Activated naive CD8-positive, alpha-beta T cell treated with anti-CD3 and anti-CD28 coated beads, Interleukin-2, amount 50 U/mL, for 16 hours (primary cell): ENCODE measurements at regions not wholly inside any gene's neighbourhood (a gene's known extent, or its start where the extent isn't known, plus 50 kb on each side); places are given as distances from the start of the nearest gene placed in this dataset.
"Not testable (repeated sequence)": the region's sequence is repeated elsewhere in the genome, so short reads cannot be mapped to it uniquely, and the experiment has no call there.

Experiments
- DNase-seq: peaks from one replicate; pipeline ENCODE4 v3.0.0-alpha.2; 2020; ENCODE audit warnings: low read depth, low spot score

DNA sequence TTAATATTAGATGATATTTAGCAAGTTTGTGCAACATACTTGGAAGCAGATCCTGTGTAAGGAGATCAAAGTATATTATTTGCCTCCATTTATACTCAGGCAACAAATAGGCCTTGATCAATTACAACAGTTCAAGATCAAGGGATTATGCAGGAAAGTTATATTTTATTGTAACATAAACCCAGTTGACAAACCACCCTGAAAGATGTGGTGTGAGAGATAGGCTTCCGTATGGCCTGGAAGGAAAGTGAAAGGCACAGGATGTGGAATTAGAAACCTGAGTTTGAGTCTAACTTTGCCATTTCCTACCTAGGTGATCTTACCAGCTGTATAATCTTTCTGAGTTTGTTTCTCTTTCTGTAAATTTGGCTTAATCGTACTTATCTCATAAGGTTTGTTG is 284.1 kb downstream of the BMP4 start:
- DNase-seq = no peak

DNA sequence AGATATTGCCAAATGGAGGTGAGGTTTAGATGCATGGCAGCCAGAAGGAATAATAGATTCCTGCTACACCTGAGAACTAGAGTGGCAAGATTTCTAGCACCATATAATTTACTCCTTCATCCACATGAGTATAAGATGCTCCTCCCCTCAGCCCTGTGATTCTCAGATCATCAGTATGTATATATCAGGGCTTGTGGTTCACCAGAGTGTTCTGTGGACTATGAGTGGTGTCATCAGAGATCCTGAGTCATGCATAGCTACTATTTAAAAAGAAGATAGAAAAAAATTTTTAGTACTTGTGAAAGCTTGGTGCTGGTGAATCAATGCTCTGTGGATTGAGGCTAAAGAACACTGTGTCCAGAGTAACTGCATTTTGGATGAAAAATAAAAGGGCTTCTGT is 285.9 kb downstream of the BMP4 start:
- DNase-seq = no peak

DNA sequence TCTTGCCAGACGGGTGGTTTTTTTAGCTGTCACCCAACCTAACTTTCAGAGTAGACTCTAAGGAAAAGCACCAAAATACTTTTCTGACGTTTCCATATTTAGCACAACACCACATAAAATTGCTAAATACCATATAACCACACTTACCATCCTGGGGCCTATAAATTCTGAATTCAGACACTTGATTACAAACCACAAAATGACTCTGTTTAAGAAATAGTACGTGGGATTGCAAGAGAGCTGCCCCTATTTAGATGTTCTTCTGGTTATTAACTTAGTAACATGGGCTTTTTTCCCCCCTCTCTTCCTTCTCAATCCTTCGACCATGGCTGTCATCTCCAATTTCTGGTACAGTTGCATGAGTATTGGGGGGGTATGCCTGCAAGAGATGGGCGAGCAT is 287.7 kb downstream of the BMP4 start:
- no peak for DNase-seq

DNA sequence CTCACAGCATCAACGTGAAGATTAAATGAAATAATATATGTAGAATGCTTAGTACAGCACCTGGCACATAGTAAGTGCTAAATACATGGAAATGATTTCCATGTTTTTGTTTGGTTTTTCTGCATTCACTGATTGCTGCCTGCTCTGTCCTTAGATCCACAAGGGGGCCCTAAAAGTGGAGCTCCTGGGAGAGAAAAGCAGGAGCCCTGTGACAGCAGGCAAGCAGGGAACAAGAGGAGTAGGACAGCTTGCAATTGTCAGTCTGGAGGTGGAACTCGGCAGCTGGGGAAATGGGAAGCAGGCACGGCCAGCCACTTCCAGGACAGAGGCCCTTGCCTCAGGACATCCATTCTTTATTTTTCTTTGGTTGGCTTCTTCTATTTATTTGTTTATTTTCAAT is 292.9 kb downstream of the BMP4 start:
- DNase-seq = no peak

DNA sequence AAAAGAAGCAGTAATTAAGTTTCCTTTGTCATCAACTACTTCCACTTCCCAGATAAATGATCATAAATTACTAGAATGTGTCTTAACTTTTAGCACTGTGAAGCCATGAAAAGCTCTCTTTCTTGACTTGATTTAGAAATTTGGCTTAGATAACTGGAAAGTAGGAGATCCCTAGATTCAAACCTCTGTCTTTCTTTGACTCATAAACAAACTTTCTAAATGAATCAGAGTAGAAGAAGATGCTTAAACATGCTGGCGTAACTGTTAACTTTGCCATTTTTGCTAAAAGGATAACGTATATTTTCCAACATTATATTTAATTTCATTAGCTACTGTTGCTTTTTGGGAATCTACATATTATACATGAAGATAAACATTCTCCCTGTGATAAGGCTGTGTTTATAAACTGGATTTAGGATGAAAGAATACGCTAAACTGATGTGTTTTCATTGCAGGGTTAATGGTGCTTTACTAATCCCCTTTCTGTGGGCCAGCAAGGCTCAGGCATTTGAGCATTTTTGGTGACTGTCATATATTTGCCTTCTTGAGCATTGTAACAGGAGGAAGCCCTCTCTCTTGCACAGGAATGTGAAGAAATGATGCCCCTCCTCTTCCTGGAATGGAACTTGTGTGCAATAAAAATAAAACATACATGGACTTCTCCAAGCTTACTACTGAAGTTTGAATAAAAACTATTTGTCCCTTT is 301.4 kb downstream of the BMP4 start:
- no peak for DNase-seq

DNA sequence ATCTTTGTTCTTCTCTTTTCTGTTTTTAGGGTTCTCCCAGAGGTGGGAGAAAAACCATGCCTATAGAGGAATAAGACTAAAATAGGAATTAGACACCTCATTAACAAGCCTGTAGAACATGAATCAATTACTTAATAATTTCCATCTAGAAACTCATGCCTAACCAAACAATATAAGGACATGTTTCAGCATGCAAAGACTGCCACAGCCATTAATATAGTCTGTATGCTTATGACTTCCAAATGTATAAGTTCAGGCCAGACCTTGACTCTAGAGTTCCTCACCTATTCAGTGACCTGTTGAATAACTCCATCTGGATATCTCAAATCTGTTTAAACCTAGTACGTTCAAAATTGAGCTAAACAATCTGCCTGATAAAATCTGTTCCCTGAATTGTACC is 304.6 kb downstream of the BMP4 start:
- no peak for DNase-seq

DNA sequence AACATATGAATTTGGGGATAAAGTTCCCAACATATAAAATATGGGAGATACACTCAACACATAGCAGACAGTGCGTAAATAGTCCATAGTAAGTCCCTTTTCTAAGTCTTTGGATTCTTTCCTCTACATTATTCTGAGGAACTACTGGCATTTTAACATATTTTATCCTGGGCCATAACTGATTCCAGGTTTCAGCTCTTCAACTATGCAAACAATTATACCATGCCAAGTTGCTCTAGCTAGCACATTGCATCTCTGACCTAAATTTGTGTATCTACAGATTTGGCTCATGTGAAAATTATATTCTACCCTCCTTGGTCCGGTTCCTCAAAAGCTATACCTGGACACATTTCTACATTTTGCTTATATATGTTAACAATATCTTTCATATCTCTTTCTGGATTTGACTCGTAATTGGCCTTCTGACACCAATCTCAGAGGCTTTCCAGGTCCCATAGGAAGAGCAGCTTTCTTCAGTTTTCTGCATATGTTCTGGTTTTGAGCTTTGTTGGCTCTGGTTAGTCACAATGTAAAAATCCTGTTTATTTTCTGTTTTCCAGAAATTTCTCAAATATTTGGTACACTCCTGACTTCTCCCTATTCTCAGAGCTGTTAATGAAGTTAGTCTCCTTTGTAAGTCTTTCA is 305.4 kb downstream of the BMP4 start:
- DNase-seq = no peak

DNA sequence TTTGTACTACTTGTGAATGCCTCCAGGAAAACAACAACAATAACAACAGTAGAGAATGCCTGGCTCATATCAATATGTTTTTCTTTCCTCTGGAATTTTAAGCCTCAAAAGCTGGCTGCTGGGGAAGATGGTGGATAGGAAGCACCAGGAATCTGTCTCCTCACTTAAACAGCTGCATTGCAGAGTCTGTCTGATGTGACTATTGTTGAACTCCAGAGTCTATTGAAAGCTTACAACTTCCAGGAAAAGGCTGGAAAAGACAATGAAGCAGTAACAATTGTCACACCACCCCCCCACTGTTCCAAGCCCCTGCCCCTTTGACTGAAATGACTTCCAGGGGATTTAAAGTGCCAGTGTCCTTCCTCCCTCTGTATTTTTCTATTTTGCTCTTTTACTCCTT is 309.7 kb downstream of the BMP4 start:
- DNase-seq = no peak

DNA sequence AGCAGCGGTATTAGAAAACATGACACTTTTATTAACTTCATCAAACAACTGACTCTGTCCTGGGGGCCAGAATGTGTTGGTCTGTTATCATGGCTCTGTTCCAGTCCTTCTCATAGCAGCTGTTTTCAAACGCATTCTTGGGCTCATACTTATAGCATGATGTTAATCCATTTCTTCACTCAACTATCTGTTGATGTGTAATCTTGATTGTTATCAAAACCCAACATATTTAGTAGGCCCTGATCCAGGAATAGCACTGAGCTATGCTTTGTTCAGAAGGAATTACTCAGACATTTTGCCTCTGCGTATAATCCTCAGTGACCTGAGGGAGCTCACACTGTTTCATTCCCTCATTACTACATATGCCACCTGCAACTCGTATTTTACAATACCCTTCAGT is 315.9 kb downstream of the BMP4 start:
- no peak for DNase-seq

DNA sequence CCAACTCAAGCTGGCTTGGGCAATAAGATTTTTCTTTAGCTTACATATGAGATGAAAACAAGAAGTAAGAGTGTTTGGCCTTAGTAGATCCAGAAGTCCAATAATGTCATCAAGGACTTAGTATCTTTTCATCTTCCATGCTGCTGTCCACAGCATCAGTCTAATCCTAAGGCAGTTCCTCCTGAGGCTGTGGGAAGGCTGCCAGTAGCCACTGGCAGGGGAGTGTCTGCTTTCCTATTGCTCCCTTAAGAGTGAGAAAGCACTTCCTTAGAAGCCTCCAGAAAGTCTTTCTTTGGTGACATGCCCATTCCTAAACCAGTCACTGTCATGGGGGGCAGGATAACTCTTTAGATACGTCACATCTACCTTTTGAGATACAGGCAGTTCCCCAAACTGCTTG is 317.7 kb downstream of the BMP4 start:
- DNase-seq = no peak

DNA sequence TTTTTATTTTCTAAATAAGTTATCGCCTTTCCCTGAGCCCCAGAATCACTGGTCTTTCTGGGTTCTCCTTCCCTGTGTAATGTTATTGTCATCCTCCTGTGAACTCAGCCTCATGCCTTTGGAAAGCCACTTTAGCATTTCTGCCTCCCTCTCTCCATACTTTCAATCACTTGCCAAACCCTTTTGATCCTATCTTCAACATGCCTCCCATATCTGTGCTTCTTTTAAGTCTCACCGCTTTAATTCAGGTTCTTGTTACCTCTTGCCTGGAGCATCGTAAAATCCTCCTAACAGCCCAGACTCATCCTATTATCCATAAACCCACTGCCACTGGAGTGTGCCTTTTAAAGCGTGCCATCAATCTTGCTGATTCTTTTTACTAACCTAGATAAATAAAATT is 321.8 kb downstream of the BMP4 start:
- DNase-seq = no peak

DNA sequence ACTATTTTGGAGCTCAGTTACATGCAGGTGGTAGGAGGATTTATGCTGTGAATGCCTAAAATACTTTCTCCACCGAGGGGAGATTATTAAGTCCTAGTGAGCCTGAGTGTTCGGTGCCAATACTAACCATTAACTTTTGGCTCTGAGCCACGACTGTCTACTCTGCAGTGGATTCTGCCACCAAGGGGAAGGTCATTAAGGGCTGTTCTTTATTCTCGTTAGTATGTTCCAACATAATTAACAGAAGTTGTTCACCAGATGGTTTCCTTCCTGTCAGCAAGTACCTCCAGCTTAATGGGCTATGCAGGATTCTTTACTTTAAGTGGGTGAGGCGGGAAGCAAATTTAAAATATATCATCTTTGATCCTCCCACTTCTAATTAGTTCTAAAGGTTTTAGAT is 326.3 kb downstream of the BMP4 start:
- DNase-seq = no peak

DNA sequence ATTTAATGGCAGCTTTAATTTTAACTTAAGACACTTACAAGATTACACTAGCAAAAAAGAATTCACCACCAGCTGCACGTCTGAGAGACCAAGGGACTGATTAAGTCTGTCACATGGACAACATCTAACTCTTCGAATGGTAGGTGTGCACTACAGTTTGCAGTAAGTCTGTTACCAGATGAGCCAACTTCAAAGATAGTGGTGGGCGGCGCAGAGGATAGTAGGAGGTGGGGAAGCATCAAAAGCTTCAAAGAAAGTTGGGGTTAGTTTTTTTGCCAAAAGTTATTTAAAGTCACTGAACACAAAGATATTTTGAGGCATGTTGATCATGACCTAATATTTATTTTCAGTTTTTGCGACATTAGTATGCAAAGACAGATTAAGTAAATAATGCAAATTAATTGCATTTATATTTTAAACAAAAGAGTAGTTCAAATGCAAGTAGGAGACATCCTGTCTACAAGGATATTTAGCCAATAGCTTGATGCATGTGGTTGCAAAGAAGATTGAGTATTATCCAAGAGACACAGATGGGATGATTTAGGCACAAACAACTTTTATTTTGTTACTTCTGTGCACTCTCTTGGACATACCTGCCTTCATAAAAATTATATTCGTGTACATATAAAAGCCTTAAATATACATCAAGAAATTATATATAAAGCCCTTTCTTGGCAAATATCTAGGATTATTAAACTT is 327.7 kb downstream of the BMP4 start:
- DNase-seq = no peak

DNA sequence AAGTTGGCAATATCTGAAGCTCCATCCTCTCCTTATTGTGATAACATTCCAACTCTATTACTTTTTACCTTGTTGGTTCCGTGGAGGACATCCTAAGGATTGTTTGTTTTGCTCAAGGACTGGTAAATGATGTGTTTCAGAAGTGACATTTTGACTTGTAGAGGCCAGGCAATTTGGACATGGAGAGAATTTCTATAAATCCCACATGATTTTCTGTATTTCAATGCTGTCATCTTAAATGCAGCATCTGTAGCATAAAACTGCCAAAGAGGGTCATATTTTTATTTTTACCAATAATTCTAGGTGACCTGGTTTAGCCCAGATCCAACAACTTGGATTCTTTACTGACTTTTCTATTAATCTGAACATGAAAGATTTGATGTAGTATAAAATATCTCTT is 328.4 kb downstream of the BMP4 start:
- no peak for DNase-seq

DNA sequence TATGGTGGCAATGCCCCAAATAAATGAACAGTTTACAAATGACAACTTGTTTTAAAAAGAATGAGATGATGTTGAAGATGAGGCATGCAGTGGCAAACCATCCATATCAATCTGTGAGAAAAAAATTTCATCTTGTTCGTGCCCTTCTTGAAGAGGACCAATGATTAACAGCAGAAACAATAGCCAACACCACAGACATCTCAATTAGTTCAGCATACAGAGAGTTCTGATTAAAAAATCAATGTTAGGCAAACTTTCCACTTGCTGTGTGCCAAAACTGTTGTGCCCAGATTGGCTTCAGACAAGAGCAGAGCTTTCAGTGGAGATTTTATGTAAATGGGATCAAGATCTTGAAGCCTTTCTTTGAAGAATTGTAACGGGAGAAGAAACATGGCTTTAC is 329.9 kb downstream of the BMP4 start:
- DNase-seq = no peak

DNA sequence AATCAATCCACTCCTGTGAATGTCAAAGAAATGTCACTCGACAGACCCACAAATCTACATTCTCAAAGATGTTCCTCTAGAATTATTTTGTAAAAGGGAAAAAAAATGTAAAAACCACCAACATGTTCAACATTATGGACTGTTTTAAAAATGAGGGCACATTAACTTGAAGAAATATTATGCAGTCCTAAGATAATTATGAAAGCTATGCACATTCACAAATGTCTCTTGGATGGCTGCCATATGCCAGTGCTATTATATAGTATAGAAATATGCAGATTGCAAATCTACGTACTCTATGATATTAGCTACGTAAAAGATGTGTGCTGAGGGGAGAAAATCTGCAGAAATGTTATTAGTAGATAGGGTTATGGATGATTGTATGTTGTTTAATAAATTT is 334.2 kb downstream of the BMP4 start:
- DNase-seq = no peak

DNA sequence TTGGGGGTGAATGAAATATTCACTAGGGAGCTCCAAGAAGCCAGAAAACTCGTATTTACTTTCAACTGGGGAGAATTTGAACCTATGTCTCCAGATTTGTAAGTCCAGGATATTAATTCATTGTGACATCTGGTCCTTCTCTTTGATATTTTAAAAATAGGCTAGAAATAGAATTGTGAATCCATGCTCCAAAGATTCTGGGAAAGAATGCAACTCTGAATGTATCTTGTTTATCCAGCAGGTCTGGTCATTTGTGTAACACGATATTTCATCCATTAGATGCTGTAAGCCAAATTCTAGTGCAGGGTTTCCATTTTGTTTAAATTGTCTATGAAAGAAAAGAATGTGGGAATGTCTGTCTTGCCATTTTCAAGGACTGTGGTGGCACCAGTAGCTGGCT is 334.7 kb downstream of the BMP4 start:
- no peak for DNase-seq

DNA sequence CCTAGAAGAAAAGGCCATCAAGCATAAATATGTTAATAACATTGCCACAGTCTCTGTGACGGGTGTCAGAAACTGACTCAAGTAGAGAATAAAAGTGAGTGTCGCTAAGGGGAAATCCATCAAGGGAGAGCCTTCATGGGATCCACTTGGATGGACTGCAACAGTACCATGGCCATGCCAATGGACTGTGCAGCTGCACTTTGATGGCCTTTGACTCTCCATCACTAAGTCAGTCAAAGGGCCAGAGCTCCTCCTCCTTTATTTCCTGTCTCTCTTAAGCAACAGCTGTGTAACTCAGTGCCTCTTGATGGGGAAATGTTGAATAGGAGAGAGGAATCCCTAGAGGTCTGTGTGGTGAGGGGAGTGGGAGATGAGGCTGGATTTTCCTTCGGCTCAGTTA is 335.2 kb downstream of the BMP4 start:
- DNase-seq = no peak

DNA sequence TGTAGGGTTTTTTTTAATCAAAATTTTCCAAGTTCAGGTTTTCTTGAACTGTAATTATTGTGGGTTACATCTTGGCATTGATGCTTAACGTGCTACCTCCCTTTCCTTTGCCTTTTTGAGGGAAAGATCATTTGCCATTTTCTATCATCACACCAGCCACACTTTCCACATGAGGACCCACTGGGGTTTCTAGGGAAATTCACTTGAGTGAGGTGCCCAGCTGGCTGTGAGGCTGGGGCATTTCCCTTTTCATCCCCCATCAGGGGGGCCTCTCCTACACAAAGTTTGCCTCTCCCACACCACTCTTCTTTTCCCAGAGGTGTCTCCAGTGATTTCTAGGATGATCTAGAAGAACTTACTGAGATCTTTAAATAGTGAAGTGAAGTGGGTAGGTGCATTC is 335.7 kb downstream of the BMP4 start:
- DNase-seq = no peak

DNA sequence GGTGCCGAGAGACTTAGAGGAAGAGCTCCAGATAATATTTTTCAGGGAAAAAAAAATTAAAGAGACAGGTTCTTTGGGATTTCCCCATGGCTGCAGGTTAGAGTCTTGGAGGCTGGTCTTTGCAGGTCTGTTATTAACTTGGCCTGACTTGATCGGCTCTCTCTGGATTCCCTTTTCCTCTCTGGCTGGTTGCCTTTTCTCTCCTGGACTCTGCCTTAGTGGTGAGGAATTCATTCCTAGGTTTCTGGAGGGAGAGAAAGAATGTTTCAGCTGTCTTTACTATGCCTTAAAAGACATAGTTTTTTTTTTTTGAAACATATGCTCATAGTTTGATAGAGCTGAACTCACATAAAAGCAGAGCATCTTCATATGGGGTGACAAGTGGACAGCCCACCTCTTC is 336.3 kb downstream of the BMP4 start:
- DNase-seq = no peak

DNA sequence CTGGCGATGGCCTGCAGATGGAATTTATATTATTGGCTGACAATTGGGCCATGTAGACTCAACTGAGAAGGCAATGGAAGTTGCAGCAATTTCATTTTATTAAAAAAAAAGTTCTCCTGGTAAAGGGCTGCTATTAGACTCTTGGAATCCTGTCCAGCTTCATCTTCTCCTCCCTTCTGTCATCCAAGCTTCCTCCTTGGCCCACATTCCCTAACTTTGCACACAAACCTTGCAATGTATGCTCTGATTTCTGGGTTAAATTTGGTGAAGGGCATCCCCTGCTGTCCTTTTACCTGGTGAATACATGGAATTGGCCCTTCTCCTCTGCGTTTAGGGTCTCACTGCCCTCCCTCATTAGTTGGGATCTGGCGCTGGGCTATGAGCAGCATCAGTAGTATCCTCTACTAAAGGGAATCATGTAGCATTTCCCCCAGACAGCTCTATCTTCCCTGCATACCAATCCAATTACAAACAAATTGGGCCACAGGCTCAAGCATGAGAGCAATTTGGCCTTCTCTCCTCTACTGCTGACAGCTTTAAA is 336.9 kb downstream of the BMP4 start:
- no peak for DNase-seq

DNA sequence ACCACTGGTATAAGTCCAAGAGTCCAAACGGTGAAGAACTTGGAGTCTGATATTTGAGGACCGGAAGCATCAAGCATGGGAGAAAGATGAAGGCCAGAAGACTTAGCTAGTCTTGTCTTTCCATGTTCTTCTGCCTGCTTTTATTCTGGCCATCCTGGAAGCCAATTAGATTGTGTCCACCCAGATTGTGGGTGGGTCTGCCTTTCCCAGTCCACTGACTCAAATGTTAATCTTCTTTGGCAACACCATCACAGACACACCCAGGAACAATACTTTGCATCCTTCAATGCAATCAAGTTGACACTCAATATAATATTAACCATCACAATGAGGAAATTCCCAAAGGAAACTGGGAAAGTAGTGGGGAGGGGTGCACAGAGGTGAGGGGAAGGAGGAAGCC is 340.1 kb downstream of the BMP4 start:
- DNase-seq = not testable (repeated sequence)

DNA sequence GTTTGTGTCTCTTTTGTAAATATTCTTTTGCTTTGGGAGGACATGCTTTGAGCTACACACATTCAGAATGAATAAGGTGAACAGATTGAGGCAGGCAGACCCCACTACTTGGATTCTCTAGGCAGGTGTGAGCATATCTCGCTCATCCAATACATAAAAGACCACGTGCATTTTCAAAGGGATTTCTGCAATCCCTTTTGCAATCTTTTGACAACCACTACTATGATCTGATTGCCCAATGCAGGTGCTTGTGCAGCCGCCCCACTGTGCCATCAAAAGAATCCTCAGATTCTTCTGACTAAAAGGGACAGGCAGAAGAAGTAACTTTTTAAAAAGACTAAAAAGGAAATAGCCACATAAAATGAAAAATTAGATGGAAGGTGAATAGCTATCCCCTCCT is 341.4 kb downstream of the BMP4 start:
- DNase-seq = no peak
